OCI-LY3 (cell line): ENCODE measurements at regions not wholly inside any gene's neighbourhood (a gene's known extent, or its start where the extent isn't known, plus 50 kb on each side); places are given as distances from the start of the nearest gene placed in this dataset.

Source experiments
- EZH2phosphoT487 ChIP-seq: fragments of 200-600 bp; shearing (Covaris generic); IDR thresholded peaks from 2 replicates; pipeline ENCODE4 v1.6.1; 2018; ENCODE audit warnings: antibody characterized with exemption, mixed run types, low read depth
- TF ChIP-seq, protein P1 (sequence below): fragments of 200-600, 300-600 bp; sonication (generic); IDR thresholded peaks from 2 replicates; pipeline ENCODE4 v1.5.1; 2014; ENCODE audit warnings: antibody characterized with exemption, low read length, low read depth

DNA sequence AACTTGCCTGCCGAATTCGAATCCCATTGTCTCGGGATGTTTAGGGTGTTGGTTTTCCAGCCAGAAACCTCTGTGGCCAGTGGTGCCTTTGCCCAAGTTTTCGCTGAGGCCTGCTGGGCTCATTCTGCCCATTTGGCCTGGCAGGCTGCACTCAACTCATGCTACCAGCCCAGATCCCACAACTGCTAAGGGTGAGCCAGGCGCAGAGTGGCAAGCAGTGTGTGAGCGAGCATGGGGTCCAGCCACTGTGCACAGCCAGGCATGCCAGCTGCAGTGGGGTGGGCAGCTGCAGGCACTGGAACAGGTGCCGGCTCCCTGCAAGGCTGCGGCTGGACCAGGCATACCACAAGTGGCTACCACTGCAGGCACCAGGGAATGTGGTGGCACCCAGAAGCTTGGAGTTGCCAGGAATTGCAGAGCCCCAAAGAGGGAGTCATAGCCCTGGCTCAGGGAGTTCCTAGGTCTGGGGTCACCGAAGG lies 151.4 kb upstream of the P2RY1 start:
- TF ChIP-seq, protein P1, sequence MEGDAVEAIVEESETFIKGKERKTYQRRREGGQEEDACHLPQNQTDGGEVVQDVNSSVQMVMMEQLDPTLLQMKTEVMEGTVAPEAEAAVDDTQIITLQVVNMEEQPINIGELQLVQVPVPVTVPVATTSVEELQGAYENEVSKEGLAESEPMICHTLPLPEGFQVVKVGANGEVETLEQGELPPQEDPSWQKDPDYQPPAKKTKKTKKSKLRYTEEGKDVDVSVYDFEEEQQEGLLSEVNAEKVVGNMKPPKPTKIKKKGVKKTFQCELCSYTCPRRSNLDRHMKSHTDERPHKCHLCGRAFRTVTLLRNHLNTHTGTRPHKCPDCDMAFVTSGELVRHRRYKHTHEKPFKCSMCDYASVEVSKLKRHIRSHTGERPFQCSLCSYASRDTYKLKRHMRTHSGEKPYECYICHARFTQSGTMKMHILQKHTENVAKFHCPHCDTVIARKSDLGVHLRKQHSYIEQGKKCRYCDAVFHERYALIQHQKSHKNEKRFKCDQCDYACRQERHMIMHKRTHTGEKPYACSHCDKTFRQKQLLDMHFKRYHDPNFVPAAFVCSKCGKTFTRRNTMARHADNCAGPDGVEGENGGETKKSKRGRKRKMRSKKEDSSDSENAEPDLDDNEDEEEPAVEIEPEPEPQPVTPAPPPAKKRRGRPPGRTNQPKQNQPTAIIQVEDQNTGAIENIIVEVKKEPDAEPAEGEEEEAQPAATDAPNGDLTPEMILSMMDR = no peak
- TF ChIP-seq EZH2phosphoT487 = no peak
